ENCODE measurements at regions not wholly inside any gene's neighbourhood (a gene's known extent, or its start where the extent isn't known, plus 50 kb on each side); places are given as distances from the start of the nearest gene placed in this dataset.

- Mint-ChIP-seq H3K9me3 (peaks cover 0 to 4% of the 10 kb centered on the region in 2 donors), H3K27me3 (no peaks in the 10 kb centered on the region), H3K27ac (no peak overlapping the region), H3K4me1 (ENCODE audit: low read depth in 2 of 2) (no peaks in the 10 kb centered on the region), H3K4me3 (no peak overlapping the region), H3K36me3 (ENCODE audit: insufficient read depth) (no peaks in the 10 kb centered on the region)
- ATAC-seq (replicated peaks) (no peak), DNase-seq (no peak)
These were observed 576.2 kb upstream of the SMIM31 start for GRCh38 chr4:164177753-164178152.

- ATAC-seq (replicated peaks), result no peak
- Mint-ChIP-seq H3K27ac (no peak overlapping the region), H3K27me3 (no peaks in the 10 kb centered on the region), H3K4me1 (ENCODE audit: low read depth in 2 of 2) (no peaks in the 10 kb centered on the region), H3K4me3 (no peak overlapping the region), H3K9me3 (peaks cover 0 to 7% of the 10 kb centered on the region in 2 donors), H3K36me3 (ENCODE audit: insufficient read depth) (no peaks in the 10 kb centered on the region)
- DNase-seq, result no peak
These were observed 565.7 kb upstream of the SMIM31 start for GRCh38 chr4:164188236-164188635.

- Mint-ChIP-seq H3K36me3 (ENCODE audit: insufficient read depth) (no peaks in the 10 kb centered on the region), H3K9me3 (peaks cover 0 to 11% of the 10 kb centered on the region in 2 donors)
These were observed 561.1 kb upstream of the SMIM31 start for GRCh38 chr4:164192844-164193243.

GRCh38 chr4:164193676-164194075, 560.3 kb upstream of the SMIM31 start:
- DNase-seq (no peak), ATAC-seq (replicated peaks) (no peak)
- Mint-ChIP-seq H3K9me3 (peaks cover 0 to 10% of the 10 kb centered on the region in 2 donors), H3K4me1 (ENCODE audit: low read depth in 2 of 2) (no peaks in the 10 kb centered on the region), H3K36me3 (ENCODE audit: insufficient read depth) (no peaks in the 10 kb centered on the region), H3K27ac (no peak overlapping the region), H3K4me3 (no peak overlapping the region), H3K27me3 (no peaks in the 10 kb centered on the region)

More at GRCh38 chr4:164192844-164193243, 561.1 kb upstream of the SMIM31 start:
- no peaks in the 10 kb centered on the region for H3K4me1 Mint-ChIP-seq (ENCODE audit: low read depth in 2 of 2)
- ATAC-seq (replicated peaks), result no peak
- no peak for DNase-seq
- no peaks in the 10 kb centered on the region for H3K27me3 Mint-ChIP-seq
- H3K27ac Mint-ChIP-seq, result no peak overlapping the region
- H3K4me3 Mint-ChIP-seq, result no peak overlapping the region

- ATAC-seq (replicated peaks), result no peak
- H3K27me3 Mint-ChIP-seq, result no peaks in the 10 kb centered on the region
- H3K4me3 Mint-ChIP-seq, result no peak overlapping the region
- no peak overlapping the region for H3K27ac Mint-ChIP-seq
- no peaks in the 10 kb centered on the region for H3K4me1 Mint-ChIP-seq (ENCODE audit: low read depth in 2 of 2)
- DNase-seq, result no peak
- peaks cover 8 to 11% of the 10 kb centered on the region in 2 donors for H3K9me3 Mint-ChIP-seq
- H3K36me3 Mint-ChIP-seq (ENCODE audit: insufficient read depth), result no peaks in the 10 kb centered on the region
These were observed 556.4 kb upstream of the SMIM31 start for GRCh38 chr4:164197556-164197955.

- H3K27me3 Mint-ChIP-seq, result no peaks in the 10 kb centered on the region
- no peaks in the 10 kb centered on the region for H3K4me1 Mint-ChIP-seq (ENCODE audit: low read depth in 2 of 2)
- peaks cover 4 to 11% of the 10 kb centered on the region in 2 donors for H3K9me3 Mint-ChIP-seq
- no peaks in the 10 kb centered on the region for H3K36me3 Mint-ChIP-seq (ENCODE audit: insufficient read depth)
- no peak for ATAC-seq (replicated peaks)
- no peak overlapping the region for H3K4me3 Mint-ChIP-seq
- no peak overlapping the region for H3K27ac Mint-ChIP-seq
- DNase-seq, result no peak
These were observed 550.5 kb upstream of the SMIM31 start for GRCh38 chr4:164203476-164203875.

- ATAC-seq (replicated peaks) (no peak), DNase-seq (no peak)
- H3K27me3 Mint-ChIP-seq, result no peaks in the 10 kb centered on the region
- no peaks in the 10 kb centered on the region for H3K36me3 Mint-ChIP-seq (ENCODE audit: insufficient read depth)
- H3K9me3 Mint-ChIP-seq, result peaks cover 4 to 11% of the 10 kb centered on the region in 2 donors
- no peak overlapping the region for H3K4me3 Mint-ChIP-seq
- no peaks in the 10 kb centered on the region for H3K4me1 Mint-ChIP-seq (ENCODE audit: low read depth in 2 of 2)
- no peak overlapping the region for H3K27ac Mint-ChIP-seq
These were observed 549.5 kb upstream of the SMIM31 start for GRCh38 chr4:164204434-164204833.

GRCh38 chr4:164207460-164207859, 546.5 kb upstream of the SMIM31 start:
- ATAC-seq (replicated peaks), result no peak

GRCh38 chr4:164210377-164210776, 543.6 kb upstream of the SMIM31 start:
- H3K4me1 Mint-ChIP-seq (ENCODE audit: low read depth in 2 of 2), result no peaks in the 10 kb centered on the region
- DNase-seq, result no peak
- H3K36me3 Mint-ChIP-seq (ENCODE audit: insufficient read depth), result no peaks in the 10 kb centered on the region
- no peaks in the 10 kb centered on the region for H3K27me3 Mint-ChIP-seq
- no peak overlapping the region for H3K4me3 Mint-ChIP-seq
- no peak overlapping the region for H3K27ac Mint-ChIP-seq
- ATAC-seq (replicated peaks), result no peak
- peaks cover 0 to 1% of the 10 kb centered on the region in 2 donors for H3K9me3 Mint-ChIP-seq

More at GRCh38 chr4:164207460-164207859, 546.5 kb upstream of the SMIM31 start:
- H3K4me1 Mint-ChIP-seq (ENCODE audit: low read depth in 2 of 2), result no peaks in the 10 kb centered on the region
- peaks cover 0 to 3% of the 10 kb centered on the region in 2 donors for H3K9me3 Mint-ChIP-seq
- H3K4me3 Mint-ChIP-seq, result no peak overlapping the region
- no peak overlapping the region for H3K27ac Mint-ChIP-seq
- no peak for DNase-seq
- no peaks in the 10 kb centered on the region for H3K27me3 Mint-ChIP-seq
- H3K36me3 Mint-ChIP-seq (ENCODE audit: insufficient read depth), result no peaks in the 10 kb centered on the region

- no peak for DNase-seq
- H3K27me3 Mint-ChIP-seq, result no peaks in the 10 kb centered on the region
- no peak for ATAC-seq (replicated peaks)
- H3K27ac Mint-ChIP-seq, result no peak overlapping the region
- H3K9me3 Mint-ChIP-seq, result peaks cover 0 to 1% of the 10 kb centered on the region in 2 donors
- no peaks in the 10 kb centered on the region for H3K4me1 Mint-ChIP-seq (ENCODE audit: low read depth in 2 of 2)
- no peak overlapping the region for H3K4me3 Mint-ChIP-seq
- H3K36me3 Mint-ChIP-seq (ENCODE audit: insufficient read depth), result no peaks in the 10 kb centered on the region
These were observed 541.8 kb upstream of the SMIM31 start for GRCh38 chr4:164212134-164212533.

GRCh38 chr4:164212714-164213113, 541.2 kb upstream of the SMIM31 start:
- Mint-ChIP-seq H3K27ac (no peak overlapping the region), H3K4me3 (no peak overlapping the region), H3K36me3 (ENCODE audit: insufficient read depth) (no peaks in the 10 kb centered on the region), H3K4me1 (ENCODE audit: low read depth in 2 of 2) (no peaks in the 10 kb centered on the region), H3K27me3 (no peaks in the 10 kb centered on the region), H3K9me3 (peaks cover 0 to 1% of the 10 kb centered on the region in 2 donors)
- ATAC-seq (replicated peaks) (no peak), DNase-seq (no peak)

- no peak for DNase-seq
- Mint-ChIP-seq H3K9me3 (peaks cover 6% of the 10 kb centered on the region in 2 donors), H3K4me1 (ENCODE audit: low read depth in 2 of 2) (no peaks in the 10 kb centered on the region), H3K36me3 (ENCODE audit: insufficient read depth) (no peaks in the 10 kb centered on the region), H3K27me3 (no peaks in the 10 kb centered on the region), H3K4me3 (no peak overlapping the region), H3K27ac (no peak overlapping the region)
- ATAC-seq (replicated peaks), result no peak
These were observed 538.7 kb upstream of the SMIM31 start for GRCh38 chr4:164215113-164215741.

- H3K9me3 Mint-ChIP-seq, result peaks cover 5 to 6% of the 10 kb centered on the region in 2 donors
- no peak overlapping the region for H3K4me3 Mint-ChIP-seq
- no peaks in the 10 kb centered on the region for H3K4me1 Mint-ChIP-seq (ENCODE audit: low read depth in 2 of 2)
- H3K36me3 Mint-ChIP-seq (ENCODE audit: insufficient read depth), result no peaks in the 10 kb centered on the region
- H3K27me3 Mint-ChIP-seq, result no peaks in the 10 kb centered on the region
- no peak overlapping the region for H3K27ac Mint-ChIP-seq
- DNase-seq (no peak), ATAC-seq (replicated peaks) (no peak)
These were observed 532.3 kb upstream of the SMIM31 start for GRCh38 chr4:164221631-164222030.

- DNase-seq (no peak), ATAC-seq (replicated peaks) (no peak)
- Mint-ChIP-seq H3K4me1 (ENCODE audit: low read depth in 2 of 2) (no peaks in the 10 kb centered on the region), H3K36me3 (ENCODE audit: insufficient read depth) (no peaks in the 10 kb centered on the region), H3K9me3 (peaks cover 6 to 7% of the 10 kb centered on the region in 2 donors), H3K27me3 (no peaks in the 10 kb centered on the region), H3K4me3 (no peak overlapping the region), H3K27ac (no peak overlapping the region)
These were observed 529.1 kb upstream of the SMIM31 start for GRCh38 chr4:164224871-164225270.

Measured in effector memory CD8-positive, alpha-beta T cell (primary cell).